ENCODE measurements at regions not wholly inside any gene's neighbourhood (a gene's known extent, or its start where the extent isn't known, plus 50 kb on each side); places are given as distances from the start of the nearest gene placed in this dataset.
"Not testable (repeated sequence)": the region's sequence is repeated elsewhere in the genome, so short reads cannot be mapped to it uniquely, and the experiment has no call there.

DNA sequence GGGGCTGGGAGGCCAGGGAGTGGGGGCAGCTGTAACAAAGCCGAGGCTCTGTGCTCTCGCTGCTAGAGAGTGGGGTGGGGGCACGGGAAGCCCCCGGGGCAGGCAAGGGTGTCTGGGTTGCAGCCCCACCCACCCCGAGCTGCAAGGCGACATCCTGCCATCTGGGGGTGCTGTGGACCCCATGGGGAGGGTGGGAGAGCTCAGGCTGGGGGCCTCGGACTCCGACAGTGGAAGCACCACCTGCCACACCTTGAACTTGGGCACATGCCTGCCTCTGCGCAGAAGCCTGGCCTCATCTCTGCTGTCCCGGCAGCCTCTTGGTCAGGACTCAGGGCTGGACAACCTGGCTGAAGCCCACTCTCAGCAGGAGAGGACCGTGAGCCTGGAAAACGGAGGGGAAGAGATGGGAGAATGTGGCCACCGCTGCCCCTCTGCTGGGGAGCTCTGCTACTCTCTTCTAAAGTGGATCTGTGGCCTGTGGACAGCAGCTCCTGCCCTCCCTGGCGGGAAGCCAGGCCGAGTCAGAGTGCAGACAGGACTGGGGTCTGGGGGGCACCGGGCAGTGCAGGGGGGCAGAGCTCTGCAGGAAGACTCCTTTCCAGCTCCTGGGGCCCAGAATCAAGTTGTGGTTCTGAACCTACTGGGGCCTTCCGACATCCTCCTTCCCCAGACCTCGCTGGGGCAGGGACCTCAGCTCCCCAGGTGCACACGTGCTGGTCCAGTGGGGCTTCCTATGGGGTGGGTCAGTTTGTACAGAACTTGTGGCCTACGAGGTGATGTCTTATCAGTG is 207.2 kb downstream of the BANP start:
- H3K27me3 ChIP-seq (replicated peaks; ENCODE audit: control insufficient read depth, insufficient read depth, low read length); H3K36me3 ChIP-seq (ENCODE audit: control insufficient read depth, insufficient read depth, low read length, severe bottlenecking); H3K9ac ChIP-seq (ENCODE audit: low read length); DNase-seq (ENCODE audit: low read depth); H3K4me1 ChIP-seq (ENCODE audit: control insufficient read depth, insufficient read depth, low read length); H3K4me3 ChIP-seq (ENCODE audit: low read length); H3K9me3 ChIP-seq (ENCODE audit: control insufficient read depth, low read length): not testable (repeated sequence)

- H3K9ac ChIP-seq (ENCODE audit: low read length); DNase-seq (ENCODE audit: low read depth); H3K4me3 ChIP-seq (ENCODE audit: low read length); H3K9me3 ChIP-seq (ENCODE audit: control insufficient read depth, low read length); H3K4me1 ChIP-seq (ENCODE audit: control insufficient read depth, insufficient read depth, low read length); H3K36me3 ChIP-seq (ENCODE audit: control insufficient read depth, insufficient read depth, low read length, severe bottlenecking); H3K27me3 ChIP-seq (replicated peaks; ENCODE audit: control insufficient read depth, insufficient read depth, low read length): not testable (repeated sequence)
Measured at GRCh38 chr16:88159046-88159896, 208.0 kb downstream of the BANP start.

DNA sequence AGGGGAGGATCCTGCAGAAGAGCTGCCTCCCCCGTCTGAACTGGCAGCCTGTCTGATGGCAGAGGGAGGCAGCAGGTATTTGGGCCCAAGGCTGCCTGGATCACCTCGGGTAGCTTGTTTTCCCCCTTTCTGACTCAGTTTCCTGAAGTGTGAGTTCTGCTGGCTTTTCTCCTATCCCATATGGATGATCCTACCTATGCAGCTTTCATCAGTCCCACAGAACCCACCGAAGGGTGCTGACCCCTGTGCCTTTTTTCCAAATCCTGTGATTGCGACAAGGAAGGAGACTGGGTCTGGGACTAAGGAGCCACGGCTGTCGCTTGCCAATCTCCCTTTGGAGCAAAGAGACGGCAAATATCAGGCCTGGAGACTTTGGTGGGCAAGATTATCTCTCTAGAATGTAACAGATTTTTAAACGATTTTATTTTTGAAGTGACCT is 208.7 kb downstream of the BANP start:
- not testable (repeated sequence) for H3K4me1 ChIP-seq (ENCODE audit: control insufficient read depth, insufficient read depth, low read length); H3K27me3 ChIP-seq (replicated peaks; ENCODE audit: control insufficient read depth, insufficient read depth, low read length); DNase-seq (ENCODE audit: low read depth); H3K9ac ChIP-seq (ENCODE audit: low read length); H3K9me3 ChIP-seq (ENCODE audit: control insufficient read depth, low read length); H3K4me3 ChIP-seq (ENCODE audit: low read length); H3K36me3 ChIP-seq (ENCODE audit: control insufficient read depth, insufficient read depth, low read length, severe bottlenecking)

DNA sequence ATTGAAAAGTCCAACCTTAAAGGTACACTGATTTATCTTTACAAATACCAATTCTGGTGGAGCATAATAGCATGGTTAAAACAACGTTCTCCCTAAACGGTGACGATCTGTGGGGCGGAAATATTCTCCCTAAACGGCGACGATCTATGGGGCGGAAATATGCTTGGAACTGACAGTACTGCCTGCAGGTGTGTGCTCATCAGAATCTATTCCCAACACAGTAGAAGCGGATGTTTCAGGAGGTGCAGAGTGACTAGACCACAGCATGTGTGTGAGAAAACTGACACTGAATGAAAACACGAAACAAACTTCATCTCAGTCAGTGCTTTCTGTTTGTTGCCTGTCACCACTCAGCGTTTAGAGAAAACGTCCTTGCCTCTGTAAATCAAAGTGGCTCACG is 210.0 kb downstream of the BANP start:
- not testable (repeated sequence) for H3K9ac ChIP-seq (ENCODE audit: low read length); H3K9me3 ChIP-seq (ENCODE audit: control insufficient read depth, low read length); H3K4me1 ChIP-seq (ENCODE audit: control insufficient read depth, insufficient read depth, low read length); DNase-seq (ENCODE audit: low read depth); H3K27me3 ChIP-seq (replicated peaks; ENCODE audit: control insufficient read depth, insufficient read depth, low read length); H3K36me3 ChIP-seq (ENCODE audit: control insufficient read depth, insufficient read depth, low read length, severe bottlenecking)
- peak overlapping the region; percentile 68 for H3K4me3 ChIP-seq (ENCODE audit: low read length)

DNA sequence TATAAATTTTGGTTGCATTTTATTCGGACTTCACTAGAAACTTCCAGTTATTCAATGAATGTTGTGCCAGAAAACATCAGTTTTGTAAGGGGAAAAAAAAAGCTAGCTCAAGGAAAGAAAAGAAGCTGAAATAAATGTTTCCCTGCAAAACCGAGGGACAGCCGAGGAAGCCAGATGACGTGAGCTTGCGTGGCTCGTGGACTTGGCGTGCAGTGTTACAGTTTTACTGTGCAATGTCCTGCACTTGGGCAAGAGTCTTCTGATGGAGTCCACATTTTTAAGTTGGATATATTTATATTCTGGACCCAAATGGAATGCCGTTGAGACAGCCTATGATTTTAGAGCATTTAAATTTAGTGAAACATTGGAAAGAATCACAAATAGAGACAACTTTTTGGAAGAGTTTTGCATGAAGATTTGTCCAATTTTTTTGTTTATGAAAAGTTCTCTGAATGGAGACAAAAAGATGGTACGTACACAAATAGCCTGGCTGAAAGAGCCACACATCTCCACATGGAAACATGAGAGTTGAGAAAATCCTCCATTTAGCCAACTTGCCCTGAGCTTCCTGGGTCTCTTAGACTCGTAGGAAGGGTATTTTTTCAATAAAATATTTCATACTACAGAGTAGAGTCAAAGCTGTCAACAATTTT is 210.5 kb downstream of the BANP start:
- DNase-seq (ENCODE audit: low read depth); H3K4me1 ChIP-seq (ENCODE audit: control insufficient read depth, insufficient read depth, low read length); H3K27me3 ChIP-seq (replicated peaks; ENCODE audit: control insufficient read depth, insufficient read depth, low read length); H3K9ac ChIP-seq (ENCODE audit: low read length); H3K36me3 ChIP-seq (ENCODE audit: control insufficient read depth, insufficient read depth, low read length, severe bottlenecking); H3K9me3 ChIP-seq (ENCODE audit: control insufficient read depth, low read length): not testable (repeated sequence)
- H3K4me3 ChIP-seq (ENCODE audit: low read length), result peak overlapping the region; percentile 68

DNA sequence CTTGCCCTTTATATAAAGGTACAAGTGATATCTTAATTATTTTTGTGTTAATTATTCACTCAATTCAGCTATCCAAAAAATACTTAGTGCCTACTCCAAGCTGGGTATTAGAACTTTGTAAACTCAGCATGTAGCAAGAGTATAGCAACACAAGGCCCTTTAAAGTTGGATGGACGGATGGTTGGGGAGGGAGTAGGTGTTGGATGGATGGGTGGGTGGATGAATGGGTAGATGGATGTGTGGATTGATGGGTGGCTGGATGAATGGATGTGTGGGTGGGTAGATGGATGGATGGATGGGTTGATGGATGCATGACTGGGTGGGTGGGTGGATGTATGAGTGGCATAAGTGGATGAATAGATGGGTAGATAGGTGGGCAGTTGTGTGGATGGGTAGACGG is 211.5 kb downstream of the BANP start:
- H3K4me3 ChIP-seq (ENCODE audit: low read length); H3K36me3 ChIP-seq (ENCODE audit: control insufficient read depth, insufficient read depth, low read length, severe bottlenecking); DNase-seq (ENCODE audit: low read depth); H3K9me3 ChIP-seq (ENCODE audit: control insufficient read depth, low read length); H3K27me3 ChIP-seq (replicated peaks; ENCODE audit: control insufficient read depth, insufficient read depth, low read length); H3K4me1 ChIP-seq (ENCODE audit: control insufficient read depth, insufficient read depth, low read length); H3K9ac ChIP-seq (ENCODE audit: low read length): not testable (repeated sequence)

DNA sequence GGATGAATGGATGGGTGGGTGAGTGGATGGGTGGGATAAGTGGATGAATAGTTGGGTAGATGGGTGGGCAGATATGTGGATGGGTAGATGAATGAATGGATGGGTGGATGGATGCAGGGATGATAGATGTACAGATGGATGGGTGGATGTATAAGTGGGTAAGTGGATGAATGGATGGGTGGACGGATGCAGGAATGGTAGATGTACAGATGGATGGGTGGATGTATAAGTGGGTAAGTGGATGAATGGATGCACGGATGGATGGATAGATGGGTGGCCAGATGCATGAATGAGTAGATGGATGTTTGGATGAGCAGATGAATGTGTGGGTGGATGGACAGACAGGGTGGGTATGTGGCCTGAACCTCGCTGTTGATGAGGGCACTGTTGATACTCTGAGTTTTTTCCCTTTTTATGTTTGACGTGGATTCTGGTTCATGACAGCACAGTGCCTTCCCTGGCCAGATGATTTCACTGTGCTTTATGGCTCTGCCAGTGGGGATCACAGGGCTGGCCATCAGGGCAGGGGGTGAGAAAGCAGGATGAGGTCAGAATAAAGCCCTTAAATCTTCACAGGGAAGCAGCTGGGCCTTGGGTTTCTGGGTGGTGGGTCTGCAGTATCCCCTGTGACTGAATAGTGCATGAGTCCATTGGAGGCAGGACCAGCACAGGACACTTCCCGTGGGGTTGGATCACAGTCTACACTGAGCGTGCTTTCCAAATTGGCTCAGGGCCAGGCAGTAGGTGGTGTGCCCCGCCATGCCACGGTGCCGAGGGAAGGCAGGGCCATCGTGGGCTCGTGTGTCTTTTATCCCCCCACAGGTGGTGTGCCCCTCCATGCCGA is 213.2 kb downstream of the BANP start:
- not testable (repeated sequence) for H3K9ac ChIP-seq (ENCODE audit: low read length); H3K4me3 ChIP-seq (ENCODE audit: low read length); H3K36me3 ChIP-seq (ENCODE audit: control insufficient read depth, insufficient read depth, low read length, severe bottlenecking); H3K27me3 ChIP-seq (replicated peaks; ENCODE audit: control insufficient read depth, insufficient read depth, low read length); H3K4me1 ChIP-seq (ENCODE audit: control insufficient read depth, insufficient read depth, low read length); H3K9me3 ChIP-seq (ENCODE audit: control insufficient read depth, low read length); DNase-seq (ENCODE audit: low read depth)

GRCh38 chr16:88165040-88165544 is 213.9 kb downstream of the BANP start:
- not testable (repeated sequence) for H3K4me1 ChIP-seq (ENCODE audit: control insufficient read depth, insufficient read depth, low read length); H3K9ac ChIP-seq (ENCODE audit: low read length); H3K36me3 ChIP-seq (ENCODE audit: control insufficient read depth, insufficient read depth, low read length, severe bottlenecking); H3K27me3 ChIP-seq (replicated peaks; ENCODE audit: control insufficient read depth, insufficient read depth, low read length); H3K4me3 ChIP-seq (ENCODE audit: low read length); H3K9me3 ChIP-seq (ENCODE audit: control insufficient read depth, low read length); DNase-seq (ENCODE audit: low read depth)

DNA sequence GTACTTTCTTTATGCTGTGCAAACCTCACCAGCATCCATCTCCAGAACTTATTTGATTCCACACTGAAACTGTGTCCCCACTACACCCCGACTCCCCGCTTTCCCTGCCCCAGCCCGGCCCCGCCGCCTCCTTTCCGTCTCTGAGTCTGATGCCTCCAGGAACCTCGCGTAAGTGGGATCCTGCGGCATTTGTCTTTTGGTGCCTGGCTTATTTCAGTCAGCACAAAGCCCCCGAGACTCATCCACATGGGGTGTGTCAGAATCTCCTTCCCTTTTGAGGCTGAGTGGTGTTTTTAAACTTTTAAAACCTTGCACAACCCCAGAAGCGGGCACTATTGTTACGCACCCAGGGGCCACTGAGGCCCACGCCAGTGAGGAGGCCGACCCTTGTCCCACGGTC is 214.4 kb downstream of the BANP start:
- not testable (repeated sequence) for H3K4me1 ChIP-seq (ENCODE audit: control insufficient read depth, insufficient read depth, low read length); H3K9me3 ChIP-seq (ENCODE audit: control insufficient read depth, low read length); H3K4me3 ChIP-seq (ENCODE audit: low read length); DNase-seq (ENCODE audit: low read depth); H3K9ac ChIP-seq (ENCODE audit: low read length); H3K27me3 ChIP-seq (replicated peaks; ENCODE audit: control insufficient read depth, insufficient read depth, low read length); H3K36me3 ChIP-seq (ENCODE audit: control insufficient read depth, insufficient read depth, low read length, severe bottlenecking)

GRCh38 chr16:88166209-88166773 is 215.1 kb downstream of the BANP start:
- H3K9ac ChIP-seq (ENCODE audit: low read length); H3K9me3 ChIP-seq (ENCODE audit: control insufficient read depth, low read length): not testable (repeated sequence)

More at GRCh38 chr16:88166209-88166773, 215.1 kb downstream of the BANP start:
- not testable (repeated sequence) for DNase-seq (ENCODE audit: low read depth); H3K36me3 ChIP-seq (ENCODE audit: control insufficient read depth, insufficient read depth, low read length, severe bottlenecking); H3K4me1 ChIP-seq (ENCODE audit: control insufficient read depth, insufficient read depth, low read length); H3K27me3 ChIP-seq (replicated peaks; ENCODE audit: control insufficient read depth, insufficient read depth, low read length)
- H3K4me3 ChIP-seq (ENCODE audit: low read length), result peak overlapping the region; percentile 44

All from adipocyte (in vitro differentiated cells).